GM12878 (cell line): ENCODE measurements at regions not wholly inside any gene's neighbourhood (a gene's known extent, or its start where the extent isn't known, plus 50 kb on each side); places are given as distances from the start of the nearest gene placed in this dataset.

Source experiments
- ATF3 ChIP-seq: IDR thresholded peaks from 2 replicates; pipeline ENCODE4 v1.6.1; 2011; ENCODE audit warnings: low read depth, mild to moderate bottlenecking, low read length, moderate library complexity, borderline replicate concordance; ENCODE audit errors: extremely low read depth
- CHD1 ChIP-seq: IDR thresholded peaks from 2 replicates; pipeline ENCODE4 v1.6.1; 2012; ENCODE audit warnings: low read depth, low read length, improper control_type of control experiment
- CTCF ChIP-seq, 3 experiments: IDR thresholded peaks in 2 of 3; conservative IDR thresholded peaks in 1 of 3; 2 replicates each; pipeline ENCODE4 v1.5.1; 2011; ENCODE audit warnings: low read depth in 3 of 3, low read length in 3 of 3, mild to moderate bottlenecking in 3 of 3, control low read depth in 2 of 3, moderate library complexity in 2 of 3, inconsistent platforms in 1 of 3, mixed read lengths in 1 of 3; ENCODE audit not compliant: control insufficient read depth in 2 of 3, insufficient read depth in 1 of 3; ENCODE audit errors: extremely low read depth in 1 of 3
- EED ChIP-seq: sonication (generic); IDR thresholded peaks from 2 replicates; pipeline ENCODE4 v1.6.1; 2016; ENCODE audit warnings: antibody characterized with exemption, low read depth
- ESRRA ChIP-seq: IDR thresholded peaks from 2 replicates; pipeline ENCODE4 v1.6.1; 2012; ENCODE audit warnings: mild to moderate bottlenecking, low read length, improper control_type of control experiment
- GABPA ChIP-seq: IDR thresholded peaks from 2 replicates; pipeline ENCODE4 v1.6.1; 2014; ENCODE audit warnings: antibody characterized with exemption, low read depth, mild to moderate bottlenecking, inconsistent platforms
- KAT2A ChIP-seq: conservative IDR thresholded peaks from 2 replicates; pipeline ENCODE4 v1.6.1; 2011; ENCODE audit warnings: low read depth, low read length; ENCODE audit not compliant: control insufficient read depth
- NBN ChIP-seq: fragments of 450-650 bp; IDR thresholded peaks from 2 replicates; pipeline ENCODE4 v1.6.1; 2016
- SIN3A ChIP-seq: IDR thresholded peaks from 2 replicates; pipeline ENCODE4 v1.6.1; 2012; ENCODE audit warnings: low read depth, low read length, improper control_type of control experiment
- STAT3 ChIP-seq: IDR thresholded peaks from 2 replicates; pipeline ENCODE4 v1.6.1; 2011; ENCODE audit warnings: low read depth, low read length, improper control_type of control experiment
- TF ChIP-seq, protein P1 (sequence below): fragments of 450-650 bp; IDR thresholded peaks from 2 replicates; pipeline ENCODE4 v1.6.1; 2017; ENCODE audit warnings: mild to moderate bottlenecking
- TF ChIP-seq, protein P2 (sequence below): IDR thresholded peaks from 2 replicates; pipeline ENCODE4 v1.6.1; 2011; ENCODE audit warnings: borderline replicate concordance, low read depth, mild to moderate bottlenecking, moderate library complexity, mixed read lengths, low read length; ENCODE audit not compliant: insufficient read depth; ENCODE audit errors: extremely low read length

- TF ChIP-seq CTCF (IDR thresholded peaks at IDR 0.05 in 2 of 3, conservative IDR thresholded peaks at IDR 0.05 in 1 of 3; ENCODE audit: control insufficient read depth in 2 of 3, extremely low read depth in 1 of 3, insufficient read depth in 1 of 3, low read depth in 3 of 3, low read length in 3 of 3) (peak in 1 of 3 experiments; percentile 11; a peak in 1 of 6 replicates), SIN3A (no peak), KAT2A (no peak), NBN (no peak), GABPA (no peak), EED (no peak), CHD1 (no peak), ATF3 (no peak), ESRRA (no peak), STAT3 (no peak)
- TF ChIP-seq, protein P1, sequence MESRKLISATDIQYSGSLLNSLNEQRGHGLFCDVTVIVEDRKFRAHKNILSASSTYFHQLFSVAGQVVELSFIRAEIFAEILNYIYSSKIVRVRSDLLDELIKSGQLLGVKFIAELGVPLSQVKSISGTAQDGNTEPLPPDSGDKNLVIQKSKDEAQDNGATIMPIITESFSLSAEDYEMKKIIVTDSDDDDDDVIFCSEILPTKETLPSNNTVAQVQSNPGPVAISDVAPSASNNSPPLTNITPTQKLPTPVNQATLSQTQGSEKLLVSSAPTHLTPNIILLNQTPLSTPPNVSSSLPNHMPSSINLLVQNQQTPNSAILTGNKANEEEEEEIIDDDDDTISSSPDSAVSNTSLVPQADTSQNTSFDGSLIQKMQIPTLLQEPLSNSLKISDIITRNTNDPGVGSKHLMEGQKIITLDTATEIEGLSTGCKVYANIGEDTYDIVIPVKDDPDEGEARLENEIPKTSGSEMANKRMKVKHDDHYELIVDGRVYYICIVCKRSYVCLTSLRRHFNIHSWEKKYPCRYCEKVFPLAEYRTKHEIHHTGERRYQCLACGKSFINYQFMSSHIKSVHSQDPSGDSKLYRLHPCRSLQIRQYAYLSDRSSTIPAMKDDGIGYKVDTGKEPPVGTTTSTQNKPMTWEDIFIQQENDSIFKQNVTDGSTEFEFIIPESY = no peak
- TF ChIP-seq, protein P2, sequence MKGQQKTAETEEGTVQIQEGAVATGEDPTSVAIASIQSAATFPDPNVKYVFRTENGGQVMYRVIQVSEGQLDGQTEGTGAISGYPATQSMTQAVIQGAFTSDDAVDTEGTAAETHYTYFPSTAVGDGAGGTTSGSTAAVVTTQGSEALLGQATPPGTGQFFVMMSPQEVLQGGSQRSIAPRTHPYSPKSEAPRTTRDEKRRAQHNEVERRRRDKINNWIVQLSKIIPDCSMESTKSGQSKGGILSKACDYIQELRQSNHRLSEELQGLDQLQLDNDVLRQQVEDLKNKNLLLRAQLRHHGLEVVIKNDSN = no peak
These were observed 124.2 kb downstream of the LY86 start (continued) for GRCh38 chr6:6712449-6713403.
